Activated naive CD8-positive, alpha-beta T cell treated with anti-CD3 and anti-CD28 coated beads, Interleukin-2, amount 10 ng/mL, durations not matched to agents 7 days and 5 days (primary cell): ENCODE measurements at regions not wholly inside any gene's neighbourhood (a gene's known extent, or its start where the extent isn't known, plus 50 kb on each side); places are given as distances from the start of the nearest gene placed in this dataset.
"Not testable (repeated sequence)": the region's sequence is repeated elsewhere in the genome, so short reads cannot be mapped to it uniquely, and the experiment has no call there.

Experiments used
- ATAC-seq: fragments of 150-1000 bp; cut with Tn5 transposase; one replicate; pipeline ENCODE4 v1.10.0; 2021; ENCODE audit warnings: low read depth, moderate library complexity
- POLR2A ChIA-PET: fragments of 350-600 bp; sonication (Branson Sonifier 250); formaldehyde crosslinking; loops from one replicate; lab custom pipeline; 2021; ENCODE audit warnings: antibody characterized with exemption; lab: Charles Lee
- DNase-seq: peaks from one replicate; pipeline ENCODE4 v3.0.0; 2021
- H3K27ac Mint-ChIP-seq: one replicate; pipeline ENCODE4 v1.8.0; 2022; ENCODE audit warnings: mild to moderate bottlenecking, mixed read lengths
- H3K27me3 Mint-ChIP-seq: one replicate; pipeline ENCODE4 v1.8.0; 2022; ENCODE audit warnings: mild to moderate bottlenecking, moderate library complexity, mixed read lengths
- H3K36me3 Mint-ChIP-seq: one replicate; pipeline ENCODE4 v1.8.0; 2021; ENCODE audit warnings: mild to moderate bottlenecking, mixed read lengths
- H3K4me1 Mint-ChIP-seq: one replicate; pipeline ENCODE4 v1.8.0; 2021; ENCODE audit warnings: mixed read lengths
- H3K4me3 Mint-ChIP-seq: one replicate; pipeline ENCODE4 v1.8.0; 2022; ENCODE audit warnings: mild to moderate bottlenecking, moderate library complexity, mixed read lengths
- H3K9me3 Mint-ChIP-seq: one replicate; pipeline ENCODE4 v1.8.0; 2021; ENCODE audit warnings: mixed read lengths

- H3K4me1 Mint-ChIP-seq, result peaks cover 50% of the 10 kb centered on the region
- peak overlapping the region; percentile 48 for H3K4me3 Mint-ChIP-seq
- peak overlapping the region; percentile 95 for H3K27ac Mint-ChIP-seq
- ATAC-seq, result no peak
- DNase-seq, result no peak
- peaks cover 7% of the 10 kb centered on the region for H3K36me3 Mint-ChIP-seq
- POLR2A ChIA-PET, result interaction anchor here (0.5 to 5.1 kb wide), 8 partner anchors 7 to 719 kb away, joined by 3 to 179 read pairs (median 6); partner anchors contain the start of gene SLC39A10
- no peaks in the 10 kb centered on the region for H3K9me3 Mint-ChIP-seq
- no peaks in the 10 kb centered on the region for H3K27me3 Mint-ChIP-seq
These were observed 94.2 kb upstream of the SLC39A10 start for GRCh38 chr2:195562570-195563566.

- Mint-ChIP-seq H3K9me3 (no peaks in the 10 kb centered on the region), H3K27ac (peak overlapping the region; percentile 85), H3K27me3 (no peaks in the 10 kb centered on the region), H3K4me3 (peak overlapping the region; percentile 56), H3K36me3 (peaks cover 10% of the 10 kb centered on the region), H3K4me1 (peaks cover 57% of the 10 kb centered on the region)
- POLR2A ChIA-PET, result interaction anchor here (0.7 to 5.1 kb wide), 7 partner anchors 12 to 97 kb away, joined by 3 to 179 read pairs (median 7); partner anchors contain the start of gene SLC39A10
- no peak for DNase-seq
- ATAC-seq, result no peak
These were observed 95.7 kb upstream of the SLC39A10 start for GRCh38 chr2:195561116-195561921.

GRCh38 chr2:195560209-195560895 is 96.7 kb upstream of the SLC39A10 start:
- peak overlapping the region; percentile 42 for H3K4me3 Mint-ChIP-seq
- peaks cover 62% of the 10 kb centered on the region for H3K4me1 Mint-ChIP-seq
- POLR2A ChIA-PET, result interaction anchor here (0.7 to 5.1 kb wide), 10 partner anchors 10 to 606 kb away, joined by 3 to 179 read pairs (median 6); partner anchors contain the start of gene SLC39A10
- ATAC-seq, result no peak
- DNase-seq, result no peak
- no peaks in the 10 kb centered on the region for H3K9me3 Mint-ChIP-seq
- H3K36me3 Mint-ChIP-seq, result peaks cover 11% of the 10 kb centered on the region
- peak overlapping the region; percentile 85 for H3K27ac Mint-ChIP-seq
- H3K27me3 Mint-ChIP-seq, result no peaks in the 10 kb centered on the region

- DNase-seq (peak; percentile 55), ATAC-seq (peak; percentile 95)
- Mint-ChIP-seq H3K36me3 (peaks cover 11% of the 10 kb centered on the region), H3K9me3 (no peaks in the 10 kb centered on the region), H3K4me3 (peak overlapping the region; percentile 60), H3K27ac (peak overlapping the region; percentile 85), H3K27me3 (no peaks in the 10 kb centered on the region), H3K4me1 (peaks cover 59% of the 10 kb centered on the region)
- POLR2A ChIA-PET, result interaction anchor here (0.7 to 5.1 kb wide), 9 partner anchors 11 to 611 kb away, joined by 3 to 179 read pairs (median 4); partner anchors contain the start of gene SLC39A10
These were observed 97.6 kb upstream of the SLC39A10 start for GRCh38 chr2:195559431-195559914.

GRCh38 chr2:195555971-195556370 is 101.1 kb upstream of the SLC39A10 start:
- no peak overlapping the region for H3K27ac Mint-ChIP-seq
- peaks cover 28% of the 10 kb centered on the region for H3K36me3 Mint-ChIP-seq
- ATAC-seq, result no peak

GRCh38 chr2:195552581-195552980 is 104.4 kb upstream of the SLC39A10 start:
- H3K36me3 Mint-ChIP-seq, result peaks cover 51% of the 10 kb centered on the region
- peaks cover 23% of the 10 kb centered on the region for H3K9me3 Mint-ChIP-seq
- H3K27ac Mint-ChIP-seq, result peak overlapping the region; percentile 88
- DNase-seq, result no peak
- no peaks in the 10 kb centered on the region for H3K27me3 Mint-ChIP-seq
- peaks cover 43% of the 10 kb centered on the region for H3K4me1 Mint-ChIP-seq
- peak overlapping the region; percentile 69 for H3K4me3 Mint-ChIP-seq
- no peak for ATAC-seq
- POLR2A ChIA-PET, result interaction anchor here (0.7 to 1.8 kb wide), 9 partner anchors 8 to 107 kb away, joined by 3 to 7 read pairs (median 4); partner anchors contain the start of gene SLC39A10

More at GRCh38 chr2:195555971-195556370, 101.1 kb upstream of the SLC39A10 start:
- peaks cover 9% of the 10 kb centered on the region for H3K9me3 Mint-ChIP-seq
- DNase-seq, result no peak
- POLR2A ChIA-PET, result interaction anchor here (1.0 to 3.9 kb wide), 3 partner anchors 13 to 23 kb away, joined by 3 to 19 read pairs (median 6); no protein-coding TSS in a partner anchor
- peaks cover 58% of the 10 kb centered on the region for H3K4me1 Mint-ChIP-seq
- no peak overlapping the region for H3K4me3 Mint-ChIP-seq
- no peaks in the 10 kb centered on the region for H3K27me3 Mint-ChIP-seq

- POLR2A ChIA-PET, result interaction anchor here (0.9 to 1.7 kb wide), 3 partner anchors 14 to 110 kb away, joined by 3 to 5 read pairs (median 3); partner anchors contain the start of gene SLC39A10
- Mint-ChIP-seq H3K36me3 (peaks cover 46% of the 10 kb centered on the region), H3K4me1 (peaks cover 39% of the 10 kb centered on the region), H3K4me3 (no peak overlapping the region), H3K27me3 (no peaks in the 10 kb centered on the region), H3K9me3 (peaks cover 22% of the 10 kb centered on the region), H3K27ac (peak overlapping the region; percentile 70)
- ATAC-seq (no peak), DNase-seq (no peak)
These were observed 108.7 kb upstream of the SLC39A10 start for GRCh38 chr2:195548198-195548940.

GRCh38 chr2:195547268-195547840 is 109.7 kb upstream of the SLC39A10 start:
- ATAC-seq, H3K4me3 Mint-ChIP-seq, H3K27me3 Mint-ChIP-seq, DNase-seq, H3K27ac Mint-ChIP-seq: not testable (repeated sequence)
- Mint-ChIP-seq H3K36me3 (peaks cover 44% of the 10 kb centered on the region), H3K9me3 (peaks cover 20% of the 10 kb centered on the region), H3K4me1 (peaks cover 39% of the 10 kb centered on the region)
- POLR2A ChIA-PET, result interaction anchor here (0.6 to 1.7 kb wide), 4 partner anchors 14 to 111 kb away, joined by 3 to 9 read pairs (median 4); partner anchors contain the start of gene SLC39A10

- DNase-seq, result no peak
- POLR2A ChIA-PET, result interaction anchor here (1.1 to 1.4 kb wide), 3 partner anchors 10 to 14 kb away, joined by 3 to 9 read pairs (median 3); no protein-coding TSS in a partner anchor
- Mint-ChIP-seq H3K4me3 (no peak overlapping the region), H3K27ac (peak overlapping the region; percentile 40), H3K36me3 (peaks cover 47% of the 10 kb centered on the region), H3K27me3 (no peaks in the 10 kb centered on the region), H3K9me3 (peaks cover 22% of the 10 kb centered on the region), H3K4me1 (peaks cover 42% of the 10 kb centered on the region)
- ATAC-seq, result no peak
These were observed 111.2 kb upstream of the SLC39A10 start for GRCh38 chr2:195545811-195546210.

GRCh38 chr2:195543902-195544894 is 112.8 kb upstream of the SLC39A10 start:
- POLR2A ChIA-PET, result interaction anchor here (1.0 to 13.9 kb wide), 6 partner anchors 9 to 113 kb away, joined by 3 to 346 read pairs (median 26); partner anchors contain the start of gene SLC39A10
- DNase-seq, result no peak
- H3K27ac Mint-ChIP-seq, result peak overlapping the region; percentile 80
- peak; percentile 10 for ATAC-seq
- H3K9me3 Mint-ChIP-seq, result peaks cover 15% of the 10 kb centered on the region
- H3K36me3 Mint-ChIP-seq, result peaks cover 50% of the 10 kb centered on the region
- peak overlapping the region; percentile 42 for H3K4me3 Mint-ChIP-seq
- peaks cover 37% of the 10 kb centered on the region for H3K4me1 Mint-ChIP-seq
- H3K27me3 Mint-ChIP-seq, result no peaks in the 10 kb centered on the region
